H9 (cell line): ENCODE measurements at regions not wholly inside any gene's neighbourhood (a gene's known extent, or its start where the extent isn't known, plus 50 kb on each side); places are given as distances from the start of the nearest gene placed in this dataset.

Experiments
- DNase-seq: peaks from one replicate; pipeline ENCODE4 v3.0.0-alpha.2; 2017
- H2AFZ ChIP-seq: one replicate; pipeline ENCODE4 v1.6.1; 2013; ENCODE audit warnings: mild to moderate bottlenecking, low read length, control low read depth, moderate library complexity
- H2AK5ac ChIP-seq: 2 replicates; pipeline ENCODE4 v1.6.1; 2013; ENCODE audit warnings: low read length, control low read depth, mixed read lengths; ENCODE audit not compliant: insufficient read length
- H2BK120ac ChIP-seq: one replicate; pipeline ENCODE4 v1.6.1; 2013; ENCODE audit warnings: low read depth, mild to moderate bottlenecking, low read length, control low read depth, inconsistent platforms; ENCODE audit not compliant: poor library complexity, severe bottlenecking
- H2BK12ac ChIP-seq: 2 replicates; pipeline ENCODE4 v1.6.1; 2013; ENCODE audit warnings: low read length, control low read depth, mixed read lengths, low read depth; ENCODE audit not compliant: insufficient read length
- H2BK15ac ChIP-seq: 2 replicates; pipeline ENCODE4 v1.6.1; 2013; ENCODE audit warnings: low read depth, low read length, control low read depth
- H2BK20ac ChIP-seq: one replicate; pipeline ENCODE4 v1.6.1; 2013; ENCODE audit warnings: low read depth, mild to moderate bottlenecking, low read length, control low read depth, inconsistent platforms; ENCODE audit not compliant: poor library complexity, severe bottlenecking
- H2BK5ac ChIP-seq: 2 replicates; pipeline ENCODE4 v1.6.1; 2013; ENCODE audit warnings: low read length, control low read depth, mixed read lengths; ENCODE audit not compliant: insufficient read length
- H3K14ac ChIP-seq: 2 replicates; pipeline ENCODE4 v1.6.1; 2013; ENCODE audit warnings: low read length, control low read depth; ENCODE audit not compliant: insufficient read depth
- H3K18ac ChIP-seq: 2 replicates; pipeline ENCODE4 v1.6.1; 2013; ENCODE audit warnings: low read depth, mild to moderate bottlenecking, mixed read lengths, low read length, control low read depth; ENCODE audit not compliant: insufficient read length
- H3K23ac ChIP-seq: 2 replicates; pipeline ENCODE4 v1.6.1; 2013; ENCODE audit warnings: low read length, control low read depth, mixed read lengths, low read depth; ENCODE audit not compliant: insufficient read length
- H3K23me2 ChIP-seq: 2 replicates; pipeline ENCODE4 v1.6.1; 2013; ENCODE audit warnings: low read depth, mild to moderate bottlenecking, mixed read lengths, low read length, control low read depth; ENCODE audit not compliant: insufficient read length, poor library complexity, severe bottlenecking
- H3K27ac ChIP-seq: 2 replicates; pipeline ENCODE4 v1.5.1; 2013; ENCODE audit warnings: low read length, control low read depth, mixed read lengths, low read depth; ENCODE audit not compliant: insufficient read length
- H3K27me3 ChIP-seq: 2 replicates; pipeline ENCODE4 v1.6.1; 2013; ENCODE audit warnings: low read length, control low read depth, inconsistent platforms; ENCODE audit not compliant: insufficient read depth
- H3K4ac ChIP-seq: 2 replicates; pipeline ENCODE4 v1.6.1; 2013; ENCODE audit warnings: low read depth, mild to moderate bottlenecking, control low read depth, inconsistent platforms, low read length, moderate library complexity
- H3K4me1 ChIP-seq: 2 replicates; pipeline ENCODE4 v1.6.1; 2013; ENCODE audit warnings: low read length, control low read depth, inconsistent platforms; ENCODE audit not compliant: insufficient read depth
- H3K4me2 ChIP-seq: 2 replicates; pipeline ENCODE4 v1.6.1; 2013; ENCODE audit warnings: low read length, control low read depth, mixed read lengths; ENCODE audit not compliant: insufficient read length, insufficient read depth
- H3K56ac ChIP-seq: 2 replicates; pipeline ENCODE4 v1.6.1; 2013; ENCODE audit warnings: low read depth, mild to moderate bottlenecking, mixed read lengths, low read length, control low read depth; ENCODE audit not compliant: insufficient read length
- H3K79me1 ChIP-seq: 2 replicates; pipeline ENCODE4 v1.6.1; 2013; ENCODE audit warnings: low read depth, mild to moderate bottlenecking, moderate library complexity, low read length, control low read depth, inconsistent platforms; ENCODE audit not compliant: insufficient read depth, poor library complexity, severe bottlenecking
- H3K79me2 ChIP-seq: 2 replicates; pipeline ENCODE4 v1.6.1; 2013; ENCODE audit warnings: low read length, control low read depth, inconsistent platforms; ENCODE audit not compliant: insufficient read depth
- H3K9ac ChIP-seq: 2 replicates; pipeline ENCODE4 v1.6.1; 2013; ENCODE audit warnings: low read length, control low read depth, mixed read lengths; ENCODE audit not compliant: insufficient read length; ENCODE audit errors: extremely low read depth
- H3K9me3 ChIP-seq: one replicate; pipeline ENCODE4 v1.6.1; 2013; ENCODE audit warnings: low read depth, low read length, inconsistent platforms; ENCODE audit not compliant: control insufficient read depth
- H3T11ph ChIP-seq: one replicate; pipeline ENCODE4 v1.6.1; 2013; ENCODE audit warnings: mild to moderate bottlenecking, low read length, control low read depth, inconsistent platforms
- H4K20me1 ChIP-seq: one replicate; pipeline ENCODE4 v1.6.1; 2013; ENCODE audit not compliant: control insufficient read depth, insufficient read length, insufficient read depth
- H4K5ac ChIP-seq: 2 replicates; pipeline ENCODE4 v1.6.1; 2013; ENCODE audit warnings: low read depth, mild to moderate bottlenecking, mixed read lengths, low read length, control low read depth; ENCODE audit not compliant: insufficient read length
- H4K8ac ChIP-seq: replicated peaks from 2 replicates; pipeline ENCODE4 v1.6.1; 2013; ENCODE audit warnings: low read length, control low read depth, mixed read lengths, low read depth; ENCODE audit not compliant: insufficient read length
- H4K91ac ChIP-seq: 2 replicates; pipeline ENCODE4 v1.6.1; 2013; ENCODE audit warnings: low read depth, mild to moderate bottlenecking, moderate library complexity, mixed read lengths, low read length, control low read depth; ENCODE audit not compliant: insufficient read length
- H3K27ac Mint-ChIP-seq, 3 experiments: 2 replicates in 2 of 3; 3 replicates in 1 of 3; pipeline ENCODE4 v1.8.0; 2020 to 2021; ENCODE audit warnings: mixed read lengths in 3 of 3, mild to moderate bottlenecking in 1 of 3, moderate library complexity in 1 of 3
- H3K27me3 Mint-ChIP-seq: 2 replicates; pipeline ENCODE4 v1.8.0; 2021; ENCODE audit warnings: low read depth, mild to moderate bottlenecking, moderate library complexity, mixed read lengths
- H3K36me3 Mint-ChIP-seq, 3 experiments: 2 replicates in 2 of 3; 3 replicates in 1 of 3; pipeline ENCODE4 v1.8.0; 2020 to 2021; ENCODE audit warnings: low read depth in 3 of 3, mixed read lengths in 3 of 3; ENCODE audit not compliant: insufficient read depth in 1 of 3
- H3K4me1 Mint-ChIP-seq, 2 experiments: 2 replicates each; pipeline ENCODE4 v1.8.0; 2020; ENCODE audit warnings: mixed read lengths in 2 of 2
- H3K4me3 Mint-ChIP-seq, 2 experiments: 2 replicates in 1 of 2; 3 replicates in 1 of 2; pipeline ENCODE4 v1.8.0; 2020 to 2021; ENCODE audit warnings: mild to moderate bottlenecking in 2 of 2, mixed read lengths in 2 of 2, moderate library complexity in 1 of 2
- H3K9me3 Mint-ChIP-seq, 2 experiments: 2 replicates in 1 of 2; 3 replicates in 1 of 2; pipeline ENCODE4 v1.8.0; 2020; ENCODE audit warnings: mild to moderate bottlenecking in 2 of 2, mixed read lengths in 2 of 2, moderate library complexity in 1 of 2
- CTCF ChIP-seq: fragments of 200-600 bp; sonication (generic); conservative IDR thresholded peaks from 3 replicates; pipeline ENCODE4 v1.8.0; 2021; ENCODE audit warnings: antibody characterized with exemption, mild to moderate bottlenecking
- WGBS: extraction: QIAGEN DNeasy Blood & Tissue Kit; methylation state at CpG from one replicate; pipeline ENCODE4 v1.1.7; 2013; ENCODE audit warnings: missing lambda C conversion rate, low lambda C conversion rate, mixed read lengths; ENCODE audit not compliant: insufficient read length; ENCODE audit errors: extremely low coverage; 5-methylcytosine and 5-hydroxymethylcytosine counted together

DNA sequence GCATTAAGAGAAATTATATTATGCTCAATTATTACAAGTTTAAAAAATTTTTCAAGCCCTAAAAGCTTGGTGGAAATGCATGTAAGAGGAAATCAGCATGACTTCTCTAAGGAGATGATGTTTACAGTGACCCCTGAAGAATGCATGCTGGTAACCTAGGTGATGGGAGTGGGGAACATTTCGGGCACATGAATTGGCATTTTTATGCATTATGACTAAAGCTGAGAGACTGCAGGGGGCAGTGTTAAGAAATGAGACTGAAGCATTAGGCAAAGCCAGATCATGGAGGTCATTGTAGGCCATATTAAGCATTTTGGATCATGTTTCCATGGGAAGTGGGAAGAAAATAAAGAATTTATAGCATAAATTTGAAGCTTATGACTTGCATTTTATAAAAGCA lies 421.3 kb downstream of the FAT4 start:
- Histone ChIP-seq H3K14ac (no peak overlapping the region), H3K23ac (no peak overlapping the region), H3K4me2 (no peak overlapping the region), H2BK120ac (no peak overlapping the region), H2BK12ac (no peak overlapping the region), H4K8ac (no peak overlapping the region), H2AFZ (no peak overlapping the region), H3K79me1 (no peaks in the 10 kb centered on the region), H3K4ac (no peak overlapping the region), H3K4me1 (peaks cover 6% of the 10 kb centered on the region; the same call in 1 of the 2 replicates), H3K9me3 (no peaks in the 10 kb centered on the region), H3K23me2 (no peaks in the 10 kb centered on the region), H3K79me2 (no peaks in the 10 kb centered on the region), H4K91ac (no peak overlapping the region), H3K27me3 (no peaks in the 10 kb centered on the region), H4K20me1 (no peaks in the 10 kb centered on the region), H3T11ph (no peak overlapping the region), H2BK15ac (no peak overlapping the region), H4K5ac (no peak overlapping the region), H2AK5ac (no peak overlapping the region), H3K9ac (no peak overlapping the region), H3K56ac (no peak overlapping the region), H2BK5ac (no peak overlapping the region), H3K27ac (no peak overlapping the region), H2BK20ac (no peak overlapping the region), H3K18ac (no peak overlapping the region)
- Mint-ChIP-seq H3K36me3 (peaks cover 0 to 10% (median 3%) of the 10 kb centered on the region in 3 experiments; a peak in 3 of 7 replicates), H3K9me3 (no peaks in the 10 kb centered on the region), H3K27ac (peak overlapping the region in 1 of 3 experiments; percentile 63; a peak in 1 of 7 replicates), H3K4me1 (peaks cover 34 to 38% of the 10 kb centered on the region in 2 experiments), H3K27me3 (no peaks in the 10 kb centered on the region), H3K4me3 (no peak overlapping the region)
- no CpG with 5 or more reads among the region's 1 CpG for WGBS
- DNase-seq = no peak
- peak; percentile 25; the same call in 2 of the 3 replicates for TF ChIP-seq CTCF
